Common myeloid progenitor, CD34-positive (primary cell): ENCODE measurements at regions not wholly inside any gene's neighbourhood (a gene's known extent, or its start where the extent isn't known, plus 50 kb on each side); places are given as distances from the start of the nearest gene placed in this dataset.

Experiments used
- CTCF ChIA-PET: fragments of 350-600 bp; sonication (Branson Sonifier 250); formaldehyde crosslinking; loops from one replicate; lab custom pipeline; 2021; ENCODE audit warnings: antibody characterized with exemption; lab: Charles Lee
- POLR2A ChIA-PET: fragments of 350-600 bp; sonication (Branson Sonifier 250); formaldehyde crosslinking; loops from one replicate; lab custom pipeline; 2021; ENCODE audit warnings: antibody characterized with exemption; lab: Charles Lee
- DNase-seq, 3 donors: peaks; one replicate each; pipeline versions ENCODE4 v3.0.0 to v3.0.0-alpha.2; 2013
- H3K27ac ChIP-seq, 2 experiments: 1 replicate in 1 of 2; 2 replicates in 1 of 2; pipeline ENCODE4 v1.7.0; 2013; ENCODE audit warnings: inconsistent platforms in 2 of 2, low read length in 2 of 2, mild to moderate bottlenecking in 2 of 2, low read depth in 1 of 2, moderate library complexity in 1 of 2; ENCODE audit not compliant: severe bottlenecking in 2 of 2, insufficient read depth in 1 of 2, poor library complexity in 1 of 2
- H3K27me3 ChIP-seq, 5 experiments: replicated peaks in 2 of 5; 1 replicate in 3 of 5; 2 replicates in 2 of 5; pipeline versions ENCODE4 v1.6.1 to v1.7.0; 2013; ENCODE audit warnings: low read length in 4 of 5, mild to moderate bottlenecking in 2 of 5, moderate library complexity in 2 of 5, inconsistent platforms in 1 of 5; ENCODE audit not compliant: insufficient read depth in 5 of 5, control insufficient read depth in 4 of 5
- H3K36me3 ChIP-seq, 4 experiments: 1 replicate in 2 of 4; 2 replicates in 2 of 4; pipeline versions ENCODE4 v1.6.1 to v1.7.0; 2013; ENCODE audit warnings: low read length in 3 of 4, control low read depth in 1 of 4, mild to moderate bottlenecking in 1 of 4; ENCODE audit not compliant: control insufficient read depth in 4 of 4, insufficient read depth in 4 of 4
- H3K4me1 ChIP-seq, 4 experiments: 1 replicate in 3 of 4; 2 replicates in 1 of 4; pipeline versions ENCODE4 v1.6.1 to v1.7.1; 2013; ENCODE audit warnings: low read length in 3 of 4, mild to moderate bottlenecking in 3 of 4, control low read depth in 1 of 4, inconsistent platforms in 1 of 4, moderate library complexity in 1 of 4; ENCODE audit not compliant: control insufficient read depth in 4 of 4, insufficient read depth in 4 of 4; ENCODE audit errors: control extremely low read depth in 1 of 4
- H3K4me3 ChIP-seq, 7 experiments: 1 replicate in 4 of 7; 2 replicates in 3 of 7; pipeline versions ENCODE4 v1.5.1 to v1.7.0; 2013; ENCODE audit warnings: mild to moderate bottlenecking in 7 of 7, low read length in 6 of 7, moderate library complexity in 6 of 7, inconsistent platforms in 2 of 7, low read depth in 2 of 7, control low read depth in 1 of 7; ENCODE audit not compliant: insufficient read depth in 4 of 7, control insufficient read depth in 1 of 7; ENCODE audit errors: extremely low read depth in 1 of 7
- H3K9me3 ChIP-seq, 5 experiments: 1 replicate in 4 of 5; 2 replicates in 1 of 5; pipeline versions ENCODE4 v1.6.1 to v1.7.1; 2013; ENCODE audit warnings: low read length in 4 of 5, mild to moderate bottlenecking in 2 of 5, inconsistent platforms in 1 of 5, low read depth in 1 of 5, moderate library complexity in 1 of 5; ENCODE audit not compliant: control insufficient read depth in 4 of 5, insufficient read depth in 2 of 5; ENCODE audit errors: control extremely low read depth in 1 of 5
- WGBS: methylation state at CpG from one replicate; pipeline ENCODE4 v1.1.5; 2013; ENCODE audit not compliant: insufficient coverage; 5-methylcytosine and 5-hydroxymethylcytosine counted together

- peaks cover 0 to 6% (median 1%) of the 10 kb centered on the region in 4 experiments for H3K4me1 ChIP-seq
- 87% methylated on average over 3 of the region's 3 CpGs for WGBS
- H3K27me3 ChIP-seq: no peaks in the 10 kb centered on the region
- POLR2A ChIA-PET: no interaction called here
- no peaks in the 10 kb centered on the region for H3K36me3 ChIP-seq
- no peaks in the 10 kb centered on the region for H3K9me3 ChIP-seq
- H3K4me3 ChIP-seq: no peak overlapping the region
- no peak overlapping the region for H3K27ac ChIP-seq
- no peak for DNase-seq
- CTCF ChIA-PET: interaction anchor here (1.2 kb wide), 1 partner anchor 16 kb away, joined by 3 read pairs; no protein-coding TSS in a partner anchor
These were observed 57.3 kb upstream of the PPP1CB start for GRCh38 chr2:28694364-28694763.

- Histone ChIP-seq H3K27ac (no peak overlapping the region), H3K27me3 (no peaks in the 10 kb centered on the region), H3K9me3 (no peaks in the 10 kb centered on the region), H3K4me1 (peaks cover 0 to 6% (median 1%) of the 10 kb centered on the region in 4 experiments), H3K4me3 (no peak overlapping the region), H3K36me3 (no peaks in the 10 kb centered on the region)
- WGBS: 58% methylated on average over 4 of the region's 4 CpGs
- ChIA-PET POLR2A (interaction anchor here (0.6 to 0.7 kb wide), 3 partner anchors 14 to 59 kb away, joined by 3 to 4 read pairs (median 3); no protein-coding TSS in a partner anchor), CTCF (interaction anchor here (0.7 to 1.2 kb wide), 2 partner anchors 15 to 127 kb away, joined by 3 read pairs; no protein-coding TSS in a partner anchor)
- peak in 2 of 3 donors; percentile 21 to 33 for DNase-seq
These were observed 56.4 kb upstream of the PPP1CB start for GRCh38 chr2:28695245-28695647.

GRCh38 chr2:28696261-28696660 lies 55.4 kb upstream of the PPP1CB start:
- 100% methylated on average over 1 of the region's 2 CpGs for whole genome bisulfite sequencing
- no peak for DNase-seq

GRCh38 chr2:28697602-28698149 lies 54.0 kb upstream of the PPP1CB start:
- no peak for DNase-seq
- Histone ChIP-seq H3K9me3 (no peaks in the 10 kb centered on the region), H3K4me1 (peaks cover 0 to 12% (median 7%) of the 10 kb centered on the region in 4 experiments), H3K4me3 (no peak overlapping the region), H3K27ac (no peak overlapping the region), H3K27me3 (no peaks in the 10 kb centered on the region), H3K36me3 (no peaks in the 10 kb centered on the region)
- POLR2A ChIA-PET: no interaction called here
- no CpG with 5 or more reads among the region's 1 CpG for WGBS
- CTCF ChIA-PET: interaction anchor here (0.8 to 1.1 kb wide), 4 partner anchors 12 to 51 kb away, joined by 3 to 5 read pairs (median 3); no protein-coding TSS in a partner anchor

More at GRCh38 chr2:28696261-28696660, 55.4 kb upstream of the PPP1CB start:
- H3K27me3 ChIP-seq: no peaks in the 10 kb centered on the region
- H3K4me3 ChIP-seq: no peak overlapping the region
- no peak overlapping the region for H3K27ac ChIP-seq
- peaks cover 0 to 6% (median 1%) of the 10 kb centered on the region in 4 experiments for H3K4me1 ChIP-seq
- CTCF ChIA-PET: interaction anchor here (0.9 to 1.3 kb wide), 3 partner anchors 11 to 49 kb away, joined by 3 read pairs; no protein-coding TSS in a partner anchor
- POLR2A ChIA-PET: no interaction called here
- H3K9me3 ChIP-seq: no peaks in the 10 kb centered on the region
- no peaks in the 10 kb centered on the region for H3K36me3 ChIP-seq

- Histone ChIP-seq H3K27ac (no peak overlapping the region), H3K36me3 (no peaks in the 10 kb centered on the region), H3K9me3 (no peaks in the 10 kb centered on the region), H3K27me3 (no peaks in the 10 kb centered on the region), H3K4me1 (peaks cover 0 to 14% (median 10%) of the 10 kb centered on the region in 4 experiments), H3K4me3 (no peak overlapping the region)
- DNase-seq: no peak
- WGBS: 100% methylated on average over 3 of the region's 3 CpGs
- ChIA-PET POLR2A (no interaction called here), CTCF (interaction anchor here (1.0 to 1.1 kb wide), 2 partner anchors 14 to 27 kb away, joined by 3 to 5 read pairs; no protein-coding TSS in a partner anchor)
These were observed 53.1 kb upstream of the PPP1CB start for GRCh38 chr2:28698545-28698944.
